ENCODE measurements at regions not wholly inside any gene's neighbourhood (a gene's known extent, or its start where the extent isn't known, plus 50 kb on each side); places are given as distances from the start of the nearest gene placed in this dataset.
"Not testable (repeated sequence)": the region's sequence is repeated elsewhere in the genome, so short reads cannot be mapped to it uniquely, and the experiment has no call there.

DNA sequence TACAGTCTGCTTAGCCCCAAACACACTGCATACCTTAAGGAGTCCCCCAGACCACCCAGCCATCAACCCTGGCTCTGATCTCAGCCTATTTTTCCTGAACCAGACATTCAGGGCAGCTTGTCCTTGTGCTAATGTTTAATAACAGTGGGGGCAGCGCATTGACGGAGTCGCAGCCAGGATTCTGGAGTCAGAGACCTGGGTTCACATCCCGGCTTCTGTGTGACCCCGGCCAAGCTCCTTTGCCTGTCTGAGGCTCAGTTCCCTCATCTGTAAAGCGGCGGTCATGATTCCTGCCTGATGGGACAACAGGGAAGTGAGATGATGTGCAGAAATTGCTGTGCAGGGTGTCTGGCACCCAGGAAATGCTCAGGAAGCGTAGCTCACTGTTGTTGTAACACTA lies 63.1 kb downstream of the MATN1 start:
- no peak for DNase-seq (ENCODE audit: low spot score)

DNA sequence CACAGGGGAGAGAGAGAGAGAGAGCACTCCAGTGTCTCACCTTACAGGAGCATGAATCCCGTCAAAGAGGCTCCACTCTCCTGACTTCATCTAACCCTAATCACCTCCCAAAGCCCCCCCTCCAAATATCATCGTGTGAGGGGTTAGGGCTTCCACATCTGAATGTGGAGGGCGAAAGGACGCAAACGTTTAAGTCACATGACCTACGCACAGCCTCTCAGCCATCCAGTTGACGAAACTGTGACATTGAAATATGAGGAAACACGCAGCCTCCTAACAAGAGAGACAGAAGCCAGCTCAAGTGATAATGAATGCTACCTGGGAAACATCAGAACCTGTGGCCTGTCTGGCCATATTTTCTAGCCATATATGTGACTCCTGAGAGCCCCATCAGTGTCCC lies 63.7 kb downstream of the MATN1 start:
- no peak for DNase-seq (ENCODE audit: low spot score)

DNA sequence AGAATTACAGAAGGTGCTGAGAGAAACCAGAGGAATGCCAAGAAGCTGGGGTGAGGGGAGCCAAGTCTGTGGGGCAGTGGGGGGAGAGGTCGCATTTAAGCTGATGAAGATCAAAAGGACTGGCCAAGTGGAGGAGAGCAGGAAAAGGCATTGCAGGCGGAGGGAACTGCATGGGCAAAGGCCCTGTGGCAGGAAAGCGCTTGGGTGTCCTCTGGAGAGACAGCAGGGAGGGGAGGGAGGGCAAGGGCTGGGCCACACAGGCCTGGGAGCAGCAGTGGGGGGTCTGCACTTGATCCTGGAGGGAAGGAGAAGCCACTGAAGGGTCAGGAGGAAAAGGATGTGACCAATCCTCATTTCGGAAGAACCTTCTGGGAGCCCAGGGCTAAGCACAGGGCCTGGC lies 65.0 kb downstream of the MATN1 start:
- not testable (repeated sequence) for DNase-seq (ENCODE audit: low spot score)

DNA sequence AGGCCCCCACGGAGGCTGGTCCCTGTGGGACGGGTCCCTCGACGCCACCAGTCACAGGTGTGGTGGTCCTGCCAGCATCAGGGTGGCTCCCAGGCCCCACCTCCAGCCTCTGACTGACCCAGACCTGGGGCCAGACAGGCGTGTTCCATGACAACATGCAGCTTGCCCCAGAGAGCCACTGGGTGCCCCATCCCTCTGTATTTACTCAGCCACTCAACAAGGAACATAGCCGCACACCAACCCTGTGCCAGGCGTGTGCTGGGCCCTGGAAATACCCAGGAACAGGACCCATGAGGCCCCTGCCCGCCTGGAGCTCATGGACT lies 65.4 kb downstream of the MATN1 start:
- no peak for DNase-seq (ENCODE audit: low spot score)

DNA sequence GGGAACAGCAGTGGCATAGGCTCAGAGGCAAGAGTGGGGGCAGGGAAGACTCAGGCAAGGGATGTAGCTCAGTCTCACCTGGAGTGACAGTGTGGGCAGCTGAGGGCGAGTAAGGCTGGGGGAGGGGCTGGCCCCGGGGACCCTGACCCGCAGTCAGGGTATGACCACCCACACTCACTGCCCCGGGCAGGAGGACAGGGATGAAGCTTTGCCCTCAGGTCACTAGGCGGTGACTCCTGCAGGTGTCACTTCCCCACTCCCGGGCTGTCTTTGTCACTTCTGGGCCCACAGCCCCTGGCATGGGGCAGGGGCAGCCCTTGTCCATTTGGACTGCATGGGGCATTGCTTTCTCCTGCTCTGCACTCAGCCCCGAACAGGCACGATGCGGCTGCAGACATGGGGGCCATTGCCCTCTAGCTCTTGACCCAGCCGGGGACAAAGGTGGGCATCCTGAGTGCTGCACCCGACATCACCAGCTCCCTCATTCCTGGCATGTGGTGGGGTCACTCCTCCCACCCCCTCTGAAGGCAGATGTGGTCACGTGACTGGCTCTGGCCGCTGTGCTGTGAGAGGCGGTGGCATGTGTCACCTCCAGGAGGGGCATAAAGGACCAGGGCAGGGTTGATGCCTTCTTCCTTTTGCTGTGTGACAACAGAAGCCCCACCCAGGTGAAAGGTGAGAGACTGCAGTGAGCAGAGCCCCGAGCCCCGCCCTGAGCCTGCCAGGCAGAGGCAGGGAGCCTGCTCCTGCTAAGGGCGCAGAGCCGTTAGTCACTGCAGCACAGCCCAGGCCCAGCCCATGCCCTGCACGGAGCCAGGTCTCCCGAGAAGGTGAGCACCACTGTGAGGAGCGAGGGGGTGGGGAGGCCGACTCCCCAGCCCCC lies 66.0 kb downstream of the MATN1 start:
- DNase-seq (ENCODE audit: low spot score) = no peak

DNA sequence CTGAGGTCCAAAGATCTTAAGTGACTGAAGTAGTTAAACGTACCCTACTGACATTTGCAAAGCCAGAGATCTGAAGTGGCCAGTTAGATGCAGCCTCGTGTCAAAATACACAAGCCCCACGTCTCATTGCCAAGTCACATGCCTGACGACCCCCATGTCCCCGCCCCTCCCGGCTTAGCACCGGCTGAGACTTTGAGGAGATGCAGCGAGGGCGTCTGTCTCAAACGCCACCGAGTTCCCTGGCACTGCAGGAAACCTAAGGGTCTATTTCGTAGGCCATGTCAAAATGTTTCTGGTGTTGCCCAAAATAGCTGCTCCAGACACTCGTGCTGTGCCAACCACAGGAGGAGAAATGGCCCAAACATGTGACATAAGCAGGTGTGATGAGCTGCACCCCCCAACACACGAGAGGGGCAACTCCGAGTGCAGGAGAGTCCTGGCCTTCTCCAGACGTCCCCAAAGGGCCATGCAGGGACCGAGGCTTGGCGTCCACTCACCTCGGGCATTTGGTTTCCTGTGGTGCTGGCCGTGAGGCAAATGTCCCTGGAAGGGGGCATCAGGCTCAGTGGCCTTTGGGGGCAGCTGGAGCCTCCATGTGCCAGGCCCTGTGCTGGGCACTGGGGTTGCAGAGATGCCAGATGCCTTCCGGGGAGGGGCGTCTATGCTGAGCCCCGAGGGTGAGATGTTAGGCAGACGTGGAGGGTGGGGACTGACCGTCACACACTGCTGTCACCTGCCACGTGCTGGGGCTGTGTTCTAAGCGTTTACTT lies 67.0 kb downstream of the MATN1 start:
- DNase-seq (ENCODE audit: low spot score) = no peak

DNA sequence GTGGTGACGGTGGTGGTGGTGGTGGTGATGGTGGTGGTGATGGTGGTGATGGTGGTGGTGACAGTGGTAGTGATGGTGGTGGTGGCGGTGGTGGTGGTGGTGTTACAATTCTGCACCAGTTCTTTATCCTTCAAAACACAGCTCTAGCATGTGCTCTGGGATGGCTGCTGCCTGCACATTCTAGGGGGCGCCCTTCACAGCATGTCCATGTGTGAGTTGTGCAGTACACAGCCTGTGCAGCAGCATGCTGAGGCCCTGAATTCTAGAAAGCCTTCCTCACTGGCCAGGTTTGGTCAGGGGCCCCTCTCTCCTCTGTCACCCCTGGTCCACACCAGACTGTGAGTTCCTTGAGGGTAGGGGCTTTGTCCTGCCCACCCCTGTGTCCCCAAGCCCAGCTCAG lies 67.7 kb downstream of the MATN1 start:
- no peak for DNase-seq (ENCODE audit: low spot score)

DNA sequence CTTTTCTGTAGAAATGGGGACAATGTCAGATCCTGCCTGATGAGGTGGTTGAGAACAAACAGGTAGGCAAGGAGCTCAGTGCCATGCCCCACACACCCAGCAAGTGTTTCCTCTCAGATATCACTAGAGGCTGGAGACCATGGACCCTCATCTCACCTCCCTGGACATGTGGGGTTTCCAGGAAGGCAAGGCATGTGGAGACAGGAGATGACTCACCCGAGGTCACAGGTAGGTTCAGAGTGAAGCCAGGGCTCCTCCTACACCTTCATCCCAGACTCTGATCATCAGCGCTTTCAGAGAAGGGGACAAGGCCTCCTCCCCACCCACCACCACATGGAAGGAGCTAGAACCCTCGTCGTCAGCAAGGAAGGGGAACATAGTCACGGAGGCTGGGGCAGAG lies 69.2 kb downstream of the MATN1 start:
- DNase-seq (ENCODE audit: low spot score) = no peak

DNA sequence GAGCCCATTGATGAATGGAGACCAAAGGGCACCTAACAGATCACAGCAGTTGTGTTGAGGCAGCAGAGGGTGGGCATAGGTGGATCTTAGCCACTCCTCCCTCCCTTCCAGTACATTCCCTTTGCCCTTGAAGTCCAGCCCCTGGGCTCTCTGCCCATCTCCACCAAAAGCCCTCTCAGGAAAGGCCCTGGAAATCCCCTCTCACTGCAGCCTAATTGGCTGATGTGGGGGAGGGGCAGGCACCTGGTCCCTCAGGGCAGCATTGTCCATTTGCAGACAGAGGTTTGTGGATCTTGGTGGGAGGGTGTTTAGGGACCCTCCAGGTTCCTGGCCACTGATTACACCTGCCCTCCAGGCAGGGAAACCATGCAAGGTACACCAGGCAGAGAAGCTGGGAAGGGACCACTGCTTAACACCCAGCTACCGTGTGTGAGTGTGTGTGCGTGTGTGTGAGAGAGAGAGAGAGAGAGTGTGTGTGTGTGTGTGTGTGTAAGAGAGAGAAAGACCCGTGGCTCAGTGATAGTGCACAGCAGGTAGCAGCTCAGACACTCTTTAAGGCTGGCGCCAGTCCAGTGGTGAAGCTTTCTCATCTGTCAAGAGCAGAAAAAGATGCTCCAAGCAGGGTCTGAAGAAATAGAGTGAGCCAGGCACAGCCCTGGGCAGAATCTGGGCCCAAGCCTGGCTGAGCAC lies 71.1 kb downstream of the MATN1 start:
- no peak for DNase-seq (ENCODE audit: low spot score)

DNA sequence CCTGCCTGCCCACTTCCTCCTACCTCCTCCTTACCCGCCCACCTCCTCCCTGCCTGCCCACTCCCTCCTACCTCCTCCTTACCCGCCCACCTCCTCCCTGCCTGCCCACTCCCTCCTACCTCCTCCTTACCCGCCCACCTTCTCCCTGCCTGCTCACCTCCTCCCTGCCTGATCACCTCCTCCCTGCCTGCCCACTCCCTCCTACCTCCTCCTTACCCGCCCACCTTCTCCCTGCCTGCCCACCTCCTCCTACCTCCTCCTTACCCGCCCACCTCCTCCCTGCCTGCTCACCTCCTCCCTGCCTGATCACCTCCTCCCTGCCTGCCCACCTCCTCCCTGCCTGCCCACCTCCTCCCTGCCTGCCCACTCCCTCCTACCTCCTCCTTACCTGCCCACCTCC lies 72.0 kb downstream of the MATN1 start:
- DNase-seq (ENCODE audit: low spot score) = not testable (repeated sequence)

DNA sequence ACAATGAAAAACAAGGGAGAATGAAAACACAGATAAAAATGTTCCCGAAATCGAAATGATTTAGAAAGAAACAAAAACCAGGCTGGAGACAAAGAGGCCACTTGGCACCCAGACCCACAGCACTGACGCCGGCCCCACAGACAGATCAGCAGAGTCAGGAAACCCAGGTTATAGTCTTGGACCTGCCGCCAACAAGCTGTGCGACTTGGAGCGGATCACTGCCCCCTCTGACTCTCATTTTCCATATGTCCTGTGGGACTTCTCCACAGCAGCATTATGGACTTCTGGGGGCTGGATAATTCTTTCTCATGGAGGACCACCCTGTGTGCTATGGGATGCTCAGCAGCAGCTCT lies 72.4 kb downstream of the MATN1 start:
- DNase-seq (ENCODE audit: low spot score) = no peak

DNA sequence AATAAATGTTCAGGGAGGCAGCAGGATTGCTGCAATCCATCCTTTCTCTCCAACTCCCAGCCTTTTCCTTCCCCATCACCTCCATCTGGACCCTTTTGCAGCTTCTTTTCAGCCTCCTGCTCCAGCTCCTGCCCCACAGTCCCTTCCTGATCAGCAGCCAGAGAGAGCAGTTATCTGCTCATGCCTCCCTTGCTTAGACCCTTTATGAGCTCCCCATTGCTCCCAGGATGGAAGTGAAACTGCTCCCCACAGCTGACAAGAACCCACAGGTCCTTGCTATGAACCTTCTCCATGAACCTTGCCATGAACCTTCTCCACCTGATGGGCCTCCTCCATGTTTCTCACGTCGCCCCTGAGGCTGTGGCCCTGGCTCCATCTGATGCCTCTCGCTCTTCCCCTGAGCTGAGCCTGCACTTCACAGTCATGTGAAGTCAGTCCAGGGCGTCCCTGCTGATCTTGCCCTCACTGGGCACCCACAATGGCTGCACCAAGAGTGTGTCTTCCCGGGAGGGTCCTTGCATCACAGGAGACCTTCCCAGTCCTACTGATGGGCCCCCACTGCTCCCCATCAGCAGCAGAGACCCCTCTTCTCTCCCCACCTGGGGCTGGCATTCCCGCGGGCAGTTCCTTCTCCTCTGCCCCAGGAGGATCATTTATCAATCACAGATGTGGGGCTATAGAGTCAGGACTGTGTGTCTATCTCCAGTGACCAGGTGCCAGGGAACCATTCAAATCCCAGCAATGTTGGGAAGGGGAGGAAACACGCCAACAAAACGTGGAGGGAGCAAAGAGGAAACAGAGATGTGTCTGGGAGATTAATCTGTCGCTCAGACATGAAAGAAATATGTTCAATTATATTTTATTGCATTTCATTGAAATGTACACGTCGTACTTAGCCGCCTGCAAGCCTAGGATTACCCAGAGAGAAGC lies 73.1 kb downstream of the MATN1 start:
- no peak for DNase-seq (ENCODE audit: low spot score)

DNA sequence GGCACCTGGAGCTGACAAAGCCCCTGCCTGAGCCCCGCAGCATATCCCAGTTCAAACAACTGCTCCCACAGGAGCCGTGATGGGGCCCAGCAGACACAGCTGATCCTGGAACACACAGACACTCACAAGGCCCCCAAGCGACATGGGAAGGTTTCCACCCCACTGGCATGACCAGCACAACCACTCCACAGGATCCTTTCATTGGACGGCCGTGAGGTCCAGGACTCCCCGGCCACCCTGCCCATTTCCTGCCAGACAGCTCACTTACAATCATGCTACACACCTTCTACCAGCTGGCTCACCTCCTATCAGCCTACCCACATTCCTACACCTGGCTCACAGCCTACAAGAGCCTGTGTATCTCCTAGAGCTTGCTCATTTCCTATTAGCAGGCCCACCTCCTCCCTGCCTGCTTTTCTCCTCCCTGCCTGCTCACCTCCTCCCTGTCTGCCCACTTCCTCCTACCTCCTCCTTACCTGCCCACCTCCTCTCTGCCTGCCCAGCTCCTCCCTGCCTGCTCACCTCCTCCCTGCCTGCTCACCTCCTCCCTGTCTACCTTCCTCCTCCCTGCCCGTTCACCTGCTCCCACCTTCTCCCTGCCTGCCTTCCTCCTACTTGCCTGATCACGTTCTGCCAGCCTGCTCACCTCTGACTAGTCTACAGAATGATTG lies 73.9 kb downstream of the MATN1 start:
- no peak for DNase-seq (ENCODE audit: low spot score)

DNA sequence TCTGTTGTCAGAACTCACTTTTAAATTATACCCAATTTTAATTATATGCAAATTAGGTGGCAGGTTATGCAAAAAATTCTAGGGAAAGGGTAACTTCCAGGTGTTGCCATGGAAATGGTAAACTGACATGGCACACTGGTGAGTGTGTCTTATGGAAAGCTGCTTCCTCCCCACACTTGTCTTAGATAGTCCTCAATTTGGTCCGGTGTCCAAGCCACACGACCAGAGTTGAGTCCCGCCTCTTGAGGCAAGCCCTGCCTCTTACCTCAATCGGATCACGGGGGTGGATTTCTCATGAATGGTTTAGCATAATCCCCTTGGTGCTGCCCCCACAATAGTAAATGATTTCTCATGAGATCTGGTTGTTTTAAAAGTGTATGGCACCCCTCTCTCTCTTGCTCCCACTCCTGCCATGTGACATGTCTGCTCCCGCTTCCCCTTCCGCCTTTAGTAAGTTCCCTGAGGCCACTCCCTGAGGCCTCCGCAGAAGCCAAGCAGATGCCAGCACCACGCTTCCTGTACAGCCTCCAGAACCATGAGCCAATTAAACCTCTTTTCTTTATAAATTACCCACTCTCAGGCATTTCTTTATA lies 74.9 kb downstream of the MATN1 start:
- no peak for DNase-seq (ENCODE audit: low spot score)

DNA sequence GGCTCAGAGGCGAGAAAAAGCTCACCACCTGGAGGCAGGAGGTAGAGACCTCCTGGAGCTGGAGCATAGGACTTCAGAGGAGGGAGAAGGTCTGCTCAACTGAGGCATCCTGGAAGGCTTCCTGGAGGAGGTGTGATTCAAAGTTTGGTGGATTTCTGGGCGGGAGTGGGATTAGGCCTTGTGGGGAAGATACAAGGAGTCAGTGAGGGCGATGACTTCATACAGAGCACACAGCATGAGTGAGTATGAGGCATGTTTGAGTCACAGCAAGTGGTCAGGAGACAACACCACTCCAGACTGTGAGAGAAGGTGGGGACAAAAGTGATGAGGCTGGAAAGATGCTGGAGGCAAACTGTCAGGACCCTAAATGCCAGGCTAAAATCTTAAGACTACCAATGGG lies 77.6 kb downstream of the MATN1 start:
- DNase-seq (ENCODE audit: low spot score) = no peak

DNA sequence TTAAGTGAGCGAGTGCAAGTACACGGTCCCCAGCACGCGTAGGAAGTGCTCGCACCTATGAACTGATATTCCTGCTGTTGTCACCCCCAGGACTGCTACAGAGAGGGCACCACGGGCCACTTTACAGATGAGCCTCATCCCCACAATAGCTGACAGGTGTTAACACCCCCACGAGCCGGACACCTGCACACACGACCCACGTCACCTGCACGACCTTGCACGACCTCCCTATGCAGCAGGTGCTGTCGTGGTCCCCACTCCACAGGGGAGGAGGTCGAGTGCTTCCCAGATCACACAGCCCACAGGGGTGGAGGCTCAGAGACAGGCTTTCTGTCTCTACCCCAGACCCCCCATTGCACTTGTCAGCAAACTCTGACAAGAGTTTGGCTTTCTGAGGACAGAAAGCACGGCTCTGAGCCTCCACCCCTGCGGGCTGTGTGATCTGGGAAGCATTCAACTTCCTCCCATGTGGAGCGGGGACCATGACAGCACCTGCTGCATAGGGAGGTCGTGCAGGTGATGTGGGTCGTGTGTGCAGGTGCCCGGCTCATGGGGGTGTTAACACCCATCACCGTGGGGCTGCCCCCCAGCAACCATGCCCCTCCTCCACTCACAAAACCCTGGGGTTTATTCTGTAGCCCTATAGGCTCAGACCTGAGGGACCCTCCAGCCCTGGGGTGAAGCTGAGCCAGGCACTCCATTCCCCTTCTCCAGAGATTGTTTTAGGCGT lies 80.8 kb downstream of the MATN1 start:
- DNase-seq (ENCODE audit: low spot score) = no peak

DNA sequence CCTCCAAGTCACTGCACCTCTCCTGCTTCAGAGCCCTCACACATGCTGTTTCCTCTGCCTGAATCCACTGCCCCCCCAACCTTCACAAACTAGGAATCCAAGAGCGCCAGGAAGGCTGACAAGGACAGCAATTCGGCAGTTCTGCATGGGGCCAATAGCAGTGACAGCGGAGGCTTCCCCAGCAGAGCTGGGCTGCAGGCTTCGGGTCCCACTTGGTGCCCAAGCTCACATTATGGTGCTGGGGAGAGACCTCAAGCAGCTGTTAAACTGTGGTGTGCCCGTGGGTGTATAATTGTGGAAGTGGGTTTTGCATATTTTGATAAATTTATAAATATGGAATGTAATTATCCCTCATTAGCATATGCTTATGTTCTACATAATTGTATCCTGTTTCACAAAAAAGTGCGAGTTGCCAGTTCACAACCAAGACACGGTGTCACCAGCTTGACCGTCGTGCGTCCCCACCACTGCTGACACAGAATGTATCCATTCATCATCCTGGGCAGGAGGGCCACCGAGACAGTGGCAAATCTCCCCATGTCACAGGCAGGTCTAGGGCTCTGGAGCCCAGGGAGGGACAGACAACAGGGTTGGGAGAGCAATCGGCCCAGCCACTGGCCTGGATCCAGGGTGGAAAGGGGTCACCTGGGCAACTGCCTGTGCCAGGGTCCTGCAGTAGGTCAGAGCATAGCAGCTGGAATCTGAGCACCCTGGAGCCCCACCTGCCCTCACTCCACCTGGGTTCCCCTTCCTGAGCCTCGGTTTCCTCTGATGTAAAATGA lies 81.6 kb downstream of the MATN1 start:
- DNase-seq (ENCODE audit: low spot score) = no peak

DNA sequence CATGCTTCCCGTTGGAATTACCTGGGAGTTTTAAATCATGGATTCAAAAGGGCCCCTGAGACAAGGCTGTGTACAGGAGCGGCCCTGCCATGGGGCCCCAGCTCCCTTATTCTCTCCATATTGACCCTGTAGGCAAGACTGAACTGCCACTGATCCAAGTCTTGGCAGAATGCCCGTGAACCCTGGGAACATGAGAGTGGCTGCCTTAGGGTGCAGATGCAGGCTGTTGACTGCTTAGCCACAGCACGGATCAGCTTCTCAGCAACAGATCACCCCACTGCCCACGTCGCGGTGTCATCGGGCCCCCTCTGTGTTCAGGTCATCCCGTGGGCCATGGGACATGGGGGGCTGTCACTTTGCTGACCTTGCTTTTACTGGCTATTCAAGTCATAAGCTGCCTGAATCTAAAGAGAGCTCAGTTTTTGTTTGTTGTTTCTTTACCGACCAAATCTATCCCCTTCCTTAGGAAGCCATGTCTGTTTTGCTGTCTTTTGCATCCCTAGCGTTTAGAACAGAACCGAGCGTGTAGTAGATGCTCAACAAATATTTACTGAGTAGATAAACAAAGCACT lies 83.4 kb downstream of the MATN1 start:
- no peak for DNase-seq (ENCODE audit: low spot score)

DNA sequence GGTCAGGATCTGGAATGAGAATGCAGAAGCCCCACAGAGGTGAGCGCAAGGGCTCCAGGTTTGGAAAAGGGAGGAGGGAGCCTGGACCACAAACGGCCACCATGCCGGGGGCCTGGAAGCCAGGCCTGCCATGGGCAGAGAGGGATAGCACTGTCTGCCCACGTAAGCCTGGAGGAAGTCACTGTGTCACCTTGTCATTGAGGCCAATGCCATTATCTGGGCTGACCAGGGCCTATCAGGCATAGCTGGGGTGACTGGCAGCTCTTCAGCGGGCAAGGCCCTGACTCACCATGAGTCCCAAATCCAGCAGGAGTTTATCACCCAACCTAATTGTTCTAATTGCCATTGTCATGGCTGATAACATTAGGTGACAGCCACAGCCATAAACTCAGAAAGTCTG lies 84.6 kb downstream of the MATN1 start:
- DNase-seq (ENCODE audit: low spot score) = no peak

Measured in umbilical cord (tissue), 1 donor.